K562 (cell line): ENCODE measurements at regions not wholly inside any gene's neighbourhood (a gene's known extent, or its start where the extent isn't known, plus 50 kb on each side); places are given as distances from the start of the nearest gene placed in this dataset.

Source experiments
- ATAC-seq: fragments of 200-7000 bp; cut with Tn5 transposase; 3 replicates; pipeline ENCODE4 v1.9.1; 2020; ENCODE audit warnings: moderate library complexity
- BruUV-seq: library from RNA; stranded (reverse); fragments of 400-500 nt; replicated peaks from 2 replicates; lab custom pipeline; 2021; lab: Mats Ljungman, UMichigan
- CTCF ChIA-PET: fragments of 300-600 bp; formaldehyde crosslinking; extraction: SDS; loops from one replicate; lab custom pipeline; 2021; ENCODE audit warnings: low intra/inter-chr PET ratio; lab: Yijun Ruan, JAX
- POLR2A ChIA-PET: fragments of 300-600, 350-650 bp; sonication (Branson Sonifier 250); formaldehyde crosslinking; extraction: SDS; loops from one replicate; lab custom pipeline; 2021; ENCODE audit warnings: antibody characterized with exemption, inconsistent platforms; lab: Yijun Ruan, JAX
- DNase-seq, 4 experiments: peaks; one replicate each; pipeline versions ENCODE4 v3.0.0 to v3.0.0-alpha.2; 2011 to 2018; ENCODE audit warnings: low spot score in 3 of 4, mixed read lengths in 3 of 4; ENCODE audit errors: extremely low read depth in 1 of 4
- FAIRE-seq: peaks from 2 replicates; lab custom pipeline; 2011; peaks lifted over from hg19 to GRCh38; lab: Jason Lieb, UNC
- H2AFZ ChIP-seq: 2 replicates; pipeline ENCODE4 v1.6.0; 2011; ENCODE audit warnings: low read depth, low read length, control low read depth, inconsistent platforms
- H3K27ac ChIP-seq: fragments of 200-600 bp; 3 replicates; pipeline ENCODE4 v1.8.0; 2011; ENCODE audit warnings: low read depth, mild to moderate bottlenecking, control low read depth, inconsistent platforms, low read length, moderate library complexity, mixed read lengths; ENCODE audit errors: extremely low read depth
- H3K27me3 ChIP-seq, 2 experiments: fragments of 300-600 bp in 1 of 2; 2 replicates in 1 of 2; 3 replicates in 1 of 2; pipeline versions ENCODE4 v1.6.0 to v1.8.0; 2011; ENCODE audit warnings: inconsistent platforms in 2 of 2, low read length in 2 of 2, mild to moderate bottlenecking in 1 of 2, mixed read lengths in 1 of 2, moderate library complexity in 1 of 2; ENCODE audit not compliant: control insufficient read depth in 2 of 2, insufficient read depth in 2 of 2
- H3K36me3 ChIP-seq: fragments of 300-600 bp; 3 replicates; pipeline ENCODE4 v1.8.0; 2011; ENCODE audit warnings: mild to moderate bottlenecking, low read length, inconsistent platforms; ENCODE audit not compliant: control insufficient read depth, insufficient read depth
- H3K4me1 ChIP-seq, 2 experiments: fragments of 200-600 bp in 1 of 2; replicated peaks in 1 of 2; 2 replicates in 1 of 2; 3 replicates in 1 of 2; pipeline versions ENCODE4 v1.5.1 to v1.8.0; 2011; ENCODE audit warnings: inconsistent platforms in 2 of 2, low read length in 2 of 2, mild to moderate bottlenecking in 1 of 2, mixed read lengths in 1 of 2, moderate library complexity in 1 of 2; ENCODE audit not compliant: control insufficient read depth in 2 of 2, insufficient read depth in 2 of 2
- H3K4me2 ChIP-seq: 2 replicates; pipeline ENCODE4 v1.6.1; 2011; ENCODE audit warnings: low read length, control low read depth, inconsistent platforms, mixed read lengths; ENCODE audit not compliant: insufficient read depth
- H3K4me3 ChIP-seq: fragments of 200-600 bp; sonication (generic), shearing (Covaris generic); 2 replicates; pipeline ENCODE4 v1.5.1; 2016; ENCODE audit warnings: control low read depth, inconsistent platforms
- H3K79me2 ChIP-seq: fragments of 200-600 bp; 3 replicates; pipeline ENCODE4 v1.8.0; 2011; ENCODE audit warnings: low read length, inconsistent platforms; ENCODE audit not compliant: control insufficient read depth, insufficient read depth
- H3K9ac ChIP-seq, 2 experiments: 2 replicates each; pipeline versions ENCODE4 v1.6.0 to v1.6.1; 2011; ENCODE audit warnings: low read depth in 2 of 2, low read length in 2 of 2, control low read depth in 1 of 2, inconsistent platforms in 1 of 2, mild to moderate bottlenecking in 1 of 2, mixed read lengths in 1 of 2; ENCODE audit not compliant: insufficient read depth in 1 of 2
- H3K9me1 ChIP-seq: one replicate; pipeline ENCODE4 v1.6.0; 2011; ENCODE audit warnings: inconsistent platforms, mild to moderate bottlenecking, low read length, moderate library complexity; ENCODE audit not compliant: control insufficient read depth, insufficient read depth
- H3K9me3 ChIP-seq: replicated peaks from 2 replicates; pipeline ENCODE4 v1.5.1; 2011; ENCODE audit warnings: low read depth, low read length, inconsistent platforms; ENCODE audit not compliant: control insufficient read depth, insufficient read depth
- H4K20me1 ChIP-seq: replicated peaks from 2 replicates; pipeline ENCODE4 v1.6.1; 2011; ENCODE audit warnings: low read length, inconsistent platforms, mixed read lengths; ENCODE audit not compliant: control insufficient read depth, insufficient read depth
- ATF7 ChIP-seq: fragments of 450-650 bp; IDR thresholded peaks from 2 replicates; pipeline ENCODE4 v1.7.1; 2014; ENCODE audit warnings: mild to moderate bottlenecking, moderate library complexity
- CHCHD3 ChIP-seq: fragments of 250-450 bp; sonication (Bioruptor Pico); IDR thresholded peaks from 2 replicates; pipeline ENCODE4 v2.1.2; 2022; ENCODE audit warnings: mild to moderate bottlenecking
- ELK1 ChIP-seq: sonication (generic); formaldehyde crosslinking; IDR thresholded peaks from 2 replicates; pipeline ENCODE4 v1.8.1; 2022; ENCODE audit warnings: missing genetic modification reagents
- GTF2B ChIP-seq: IDR thresholded peaks from 2 replicates; pipeline ENCODE4 v1.6.1; 2011; ENCODE audit not compliant: insufficient read length; ENCODE audit errors: extremely low read depth
- HBP1 ChIP-seq: fragments of 450-650 bp; formaldehyde crosslinking; IDR thresholded peaks from 2 replicates; pipeline ENCODE4 v1.4.0; 2022; ENCODE audit warnings: missing genetic modification characterization
- HNRNPK ChIP-seq: fragments of 200-400 bp; formaldehyde crosslinking; IDR thresholded peaks from one replicate; pipeline ENCODE4 v1.6.1; 2018; ENCODE audit warnings: mild to moderate bottlenecking, low read depth, low read length; ENCODE audit not compliant: poor library complexity, severe bottlenecking
- ILF3 ChIP-seq: fragments of 450-650 bp; IDR thresholded peaks from 2 replicates; pipeline ENCODE4 v1.6.1; 2018; ENCODE audit warnings: antibody characterized with exemption, mild to moderate bottlenecking, moderate library complexity, borderline replicate concordance
- MCM5 ChIP-seq: fragments of 450-650 bp; IDR thresholded peaks from 2 replicates; pipeline ENCODE4 v1.6.1; 2016; ENCODE audit warnings: low read depth
- MEF2D ChIP-seq: conservative IDR thresholded peaks from 2 replicates; pipeline ENCODE4 v1.6.1; 2016; ENCODE audit warnings: low read depth, missing genetic modification characterization, missing compliant biosample characterization
- MTA2 ChIP-seq: fragments of 450-650 bp; IDR thresholded peaks from 2 replicates; pipeline ENCODE4 v1.6.1; 2016; ENCODE audit warnings: low read depth
- NR3C1 ChIP-seq: sonication (generic); formaldehyde crosslinking; IDR thresholded peaks from 2 replicates; pipeline ENCODE4 v1.8.1; 2022; ENCODE audit warnings: missing genetic modification reagents
- POLR2H ChIP-seq: IDR thresholded peaks from 2 replicates; pipeline ENCODE4 v1.6.1; 2016; ENCODE audit warnings: missing genetic modification characterization, low read depth, mild to moderate bottlenecking, control low read depth, missing compliant biosample characterization, moderate library complexity
- POU5F1 ChIP-seq: fragments of 150-350 bp; IDR thresholded peaks from 2 replicates; pipeline ENCODE4 v1.6.1; 2014; ENCODE audit warnings: borderline replicate concordance, low read length, low read depth, mild to moderate bottlenecking; ENCODE audit not compliant: partially characterized antibody
- TEAD1 ChIP-seq, 2 experiments: fragments of 450-650 bp in 1 of 2; sonication (generic) in 1 of 2; formaldehyde crosslinking; IDR thresholded peaks; 2 replicates each; pipeline versions ENCODE4 v1.4.0 to v1.8.0; 2020 to 2022; ENCODE audit warnings: mild to moderate bottlenecking in 2 of 2, missing genetic modification reagents in 1 of 2
- TFAM ChIP-seq: fragments of 250-450 bp; sonication (Bioruptor Pico); conservative IDR thresholded peaks from 2 replicates; pipeline ENCODE4 v1.5.0; 2021; ENCODE audit warnings: mild to moderate bottlenecking, moderate library complexity
- TSHZ1 ChIP-seq: fragments of 250-450 bp; sonication (Bioruptor Pico); IDR thresholded peaks from 2 replicates; pipeline ENCODE4 v1.4.0; 2020; ENCODE audit warnings: mild to moderate bottlenecking, moderate library complexity
- ZFPM2 ChIP-seq: fragments of 250-450 bp; sonication (Bioruptor Pico); IDR thresholded peaks from 2 replicates; pipeline ENCODE4 v1.5.1; 2022; ENCODE audit warnings: mild to moderate bottlenecking
- ZNF644 ChIP-seq: fragments of 200-800 bp; sonication (Bioruptor generic); IDR thresholded peaks from 2 replicates; pipeline ENCODE4 v1.6.1; 2016; ENCODE audit warnings: low read depth, missing genetic modification characterization, missing compliant biosample characterization
- WGBS: fragments of 100-300 bp; shearing (Covaris generic); methylation state at CpG from one replicate; pipeline ENCODE4 v1.1.6; 2016; ENCODE audit warnings: low coverage, mixed read lengths; ENCODE audit not compliant: insufficient coverage; ENCODE audit errors: missing lambda C conversion rate; 5-methylcytosine and 5-hydroxymethylcytosine counted together
- in situ Hi-C: fragments of 300-500 bp; cut with MboI; formaldehyde crosslinking; loops from 4 replicates; pipeline ENCODE4 v1.15.0; 2018; ENCODE audit warnings: inconsistent platforms, mixed read lengths
- intact Hi-C: fragments of 100-400 bp; cut with micrococcal nuclease; formaldehyde crosslinking; loops from 2 replicates; pipeline ENCODE4 v1.14.2; 2022

GRCh38 chr7:24370541-24370940, 86.6 kb downstream of the NPY start:
- H3K27me3 ChIP-seq: peaks cover 8 to 18% of the 10 kb centered on the region in 2 experiments; a peak in 4 of 5 replicates
- no peaks in the 10 kb centered on the region for H3K9me1 ChIP-seq
- TF ChIP-seq HNRNPK (no peak), ZFPM2 (CRISPR knock-in tag) (no peak), HBP1 (no peak), ILF3 (no peak), NR3C1 (CRISPR knock-in tag) (no peak), ATF7 (no peak), MTA2 (no peak), MCM5 (no peak), POLR2H (tag) (no peak), ZNF644 (no peak), TSHZ1 (no peak), MEF2D (tag) (no peak), GTF2B (no peak), ELK1 (CRISPR knock-in tag) (no peak), POU5F1 (no peak), CHCHD3 (CRISPR knock-in tag) (no peak), TEAD1 (CRISPR knock-in tag; IDR thresholded peaks at IDR 0.05) (no peak), TFAM (CRISPR knock-in tag) (no peak)
- TF ChIP-seq, all 486 proteins: peak for 0
- POLR2A ChIA-PET: no interaction called here
- no peak for ATAC-seq
- WGBS: 0% methylated on average over 5 of the region's 5 CpGs
- Histone ChIP-seq H3K9ac (no peak overlapping the region), H3K4me1 (no peaks in the 10 kb centered on the region), H3K36me3 (no peaks in the 10 kb centered on the region), H3K9me3 (no peaks in the 10 kb centered on the region), H2AFZ (no peak overlapping the region), H3K27ac (no peak overlapping the region), H3K79me2 (no peaks in the 10 kb centered on the region), H3K4me3 (no peak overlapping the region), H3K4me2 (no peak overlapping the region), H4K20me1 (no peaks in the 10 kb centered on the region; the same call in 1 of the 2 replicates)
- intact Hi-C loops: no loop called here
- no peak for FAIRE-seq
- no peak for DNase-seq
- in situ Hi-C loops: no loop called here
- no TSS peak for BruUV-seq
- CTCF ChIA-PET: no interaction called here
